Nephron (organoid): ENCODE measurements at regions not wholly inside any gene's neighbourhood (a gene's known extent, or its start where the extent isn't known, plus 50 kb on each side); places are given as distances from the start of the nearest gene placed in this dataset.

Experiments used
- H3K27ac Mint-ChIP-seq, 3 experiments: 2 replicates each; pipeline ENCODE4 v1.8.0; 2020; ENCODE audit warnings: mixed read lengths in 3 of 3, mild to moderate bottlenecking in 2 of 3, moderate library complexity in 1 of 3
- H3K27me3 Mint-ChIP-seq: 2 replicates; pipeline ENCODE4 v1.8.0; 2021; ENCODE audit warnings: low read depth, mild to moderate bottlenecking, moderate library complexity, mixed read lengths
- H3K36me3 Mint-ChIP-seq: 2 replicates; pipeline ENCODE4 v1.8.0; 2020; ENCODE audit warnings: low read depth, mixed read lengths
- H3K4me1 Mint-ChIP-seq: 2 replicates; pipeline ENCODE4 v1.8.0; 2020; ENCODE audit warnings: mixed read lengths
- H3K4me3 Mint-ChIP-seq, 3 experiments: 2 replicates each; pipeline ENCODE4 v1.8.0; 2020; ENCODE audit warnings: mild to moderate bottlenecking in 3 of 3, mixed read lengths in 3 of 3, moderate library complexity in 2 of 3
- H3K9me3 Mint-ChIP-seq: 2 replicates; pipeline ENCODE4 v1.8.0; 2020; ENCODE audit warnings: mixed read lengths
- CTCF ChIP-seq, 3 experiments: fragments of 200-600 bp; sonication (generic); IDR thresholded peaks; one replicate each; pipeline ENCODE4 v1.5.0; 2021; ENCODE audit warnings: antibody characterized with exemption in 3 of 3; ENCODE audit not compliant: unreplicated experiment in 3 of 3

DNA sequence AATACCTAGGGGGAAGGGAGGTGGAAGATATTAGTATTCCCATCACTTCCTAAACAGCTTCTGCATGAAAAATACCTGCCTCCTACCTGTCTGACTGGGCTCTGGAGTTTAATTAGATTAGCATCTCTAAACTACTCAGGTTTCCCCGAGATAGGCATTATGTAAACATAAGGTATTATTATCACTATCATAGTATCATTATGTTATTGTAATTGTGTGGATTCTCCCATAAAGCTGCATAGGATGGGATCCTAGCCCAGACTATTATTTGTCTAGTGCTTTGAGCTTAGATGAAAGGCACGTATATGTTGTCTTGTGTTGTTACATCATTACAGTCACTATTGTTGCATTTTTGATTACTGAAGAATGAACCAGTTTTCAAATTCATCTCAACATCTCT lies 115.2 kb upstream of the SOX21 start:
- Mint-ChIP-seq H3K9me3 (no peaks in the 10 kb centered on the region), H3K27ac (no peak overlapping the region), H3K4me3 (no peak overlapping the region), H3K4me1 (peaks cover 13% of the 10 kb centered on the region), H3K36me3 (no peaks in the 10 kb centered on the region), H3K27me3 (peaks cover 11% of the 10 kb centered on the region)
- TF ChIP-seq CTCF (IDR thresholded peaks at IDR 0.05; ENCODE audit: unreplicated experiment in 3 of 3) = no peak

GRCh38 chr13:94825507-94825906 lies 113.2 kb upstream of the SOX21 start:
- no peak for TF ChIP-seq CTCF (IDR thresholded peaks at IDR 0.05; ENCODE audit: unreplicated experiment in 3 of 3)
- Mint-ChIP-seq H3K9me3 (no peaks in the 10 kb centered on the region), H3K36me3 (no peaks in the 10 kb centered on the region), H3K4me1 (peaks cover 13% of the 10 kb centered on the region), H3K27me3 (peaks cover 11% of the 10 kb centered on the region), H3K27ac (peak overlapping the region in 1 of 3 experiments; percentile 63), H3K4me3 (no peak overlapping the region)

- no peak overlapping the region for H3K4me3 Mint-ChIP-seq
- H3K36me3 Mint-ChIP-seq = no peaks in the 10 kb centered on the region
- H3K4me1 Mint-ChIP-seq = peaks cover 13% of the 10 kb centered on the region
- no peak for TF ChIP-seq CTCF (IDR thresholded peaks at IDR 0.05; ENCODE audit: unreplicated experiment in 3 of 3)
- peaks cover 11% of the 10 kb centered on the region for H3K27me3 Mint-ChIP-seq
- H3K27ac Mint-ChIP-seq = no peak overlapping the region
- H3K9me3 Mint-ChIP-seq = no peaks in the 10 kb centered on the region
Observed at GRCh38 chr13:94824601-94825000, 112.3 kb upstream of the SOX21 start.

DNA sequence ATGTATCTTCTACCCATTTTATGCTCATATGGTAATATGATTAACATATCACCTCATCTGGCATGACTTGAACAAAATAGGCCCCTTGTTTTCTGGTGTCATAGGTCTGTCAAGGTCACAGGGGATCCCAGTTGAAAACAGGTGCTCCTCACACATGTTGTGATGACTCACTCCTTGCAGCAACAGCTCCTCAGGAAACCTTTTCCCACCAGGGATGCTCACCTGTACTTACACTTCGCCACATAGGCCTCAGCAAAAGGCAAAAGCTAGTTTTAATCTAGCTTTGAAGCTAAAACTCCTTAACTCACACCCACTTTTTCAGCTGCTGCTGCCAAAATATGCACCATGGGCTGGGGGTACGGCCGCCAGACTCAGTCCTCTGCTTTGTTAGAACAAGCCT lies 110.0 kb upstream of the SOX21 start:
- no peak for TF ChIP-seq CTCF (IDR thresholded peaks at IDR 0.05; ENCODE audit: unreplicated experiment in 3 of 3)
- no peaks in the 10 kb centered on the region for H3K36me3 Mint-ChIP-seq
- H3K27me3 Mint-ChIP-seq = peaks cover 11% of the 10 kb centered on the region
- no peak overlapping the region for H3K27ac Mint-ChIP-seq
- H3K9me3 Mint-ChIP-seq = no peaks in the 10 kb centered on the region
- peaks cover 7% of the 10 kb centered on the region for H3K4me1 Mint-ChIP-seq
- no peak overlapping the region for H3K4me3 Mint-ChIP-seq

- Mint-ChIP-seq H3K9me3 (no peaks in the 10 kb centered on the region), H3K36me3 (no peaks in the 10 kb centered on the region), H3K27ac (no peak overlapping the region), H3K4me1 (no peaks in the 10 kb centered on the region), H3K4me3 (no peak overlapping the region), H3K27me3 (no peaks in the 10 kb centered on the region)
- no peak for TF ChIP-seq CTCF (IDR thresholded peaks at IDR 0.05; ENCODE audit: unreplicated experiment in 3 of 3)
Observed at GRCh38 chr13:94816256-94816655, 103.9 kb upstream of the SOX21 start.

GRCh38 chr13:94813920-94814475 lies 101.7 kb upstream of the SOX21 start:
- Mint-ChIP-seq H3K9me3 (no peaks in the 10 kb centered on the region), H3K27ac (no peak overlapping the region), H3K36me3 (no peaks in the 10 kb centered on the region), H3K4me3 (no peak overlapping the region), H3K27me3 (no peaks in the 10 kb centered on the region), H3K4me1 (no peaks in the 10 kb centered on the region)
- TF ChIP-seq CTCF (IDR thresholded peaks at IDR 0.05; ENCODE audit: unreplicated experiment in 3 of 3) = no peak
